HG03159 (cell line): ENCODE measurements at regions not wholly inside any gene's neighbourhood (a gene's known extent, or its start where the extent isn't known, plus 50 kb on each side); places are given as distances from the start of the nearest gene placed in this dataset.

Experiments used
- ATAC-seq: cut with Tn5 transposase; IDR thresholded peaks from one replicate; pipeline ENCODE4 v1.9.1; 2021; ENCODE audit warnings: mild to moderate bottlenecking, moderate library complexity; ENCODE audit not compliant: unreplicated experiment

DNA sequence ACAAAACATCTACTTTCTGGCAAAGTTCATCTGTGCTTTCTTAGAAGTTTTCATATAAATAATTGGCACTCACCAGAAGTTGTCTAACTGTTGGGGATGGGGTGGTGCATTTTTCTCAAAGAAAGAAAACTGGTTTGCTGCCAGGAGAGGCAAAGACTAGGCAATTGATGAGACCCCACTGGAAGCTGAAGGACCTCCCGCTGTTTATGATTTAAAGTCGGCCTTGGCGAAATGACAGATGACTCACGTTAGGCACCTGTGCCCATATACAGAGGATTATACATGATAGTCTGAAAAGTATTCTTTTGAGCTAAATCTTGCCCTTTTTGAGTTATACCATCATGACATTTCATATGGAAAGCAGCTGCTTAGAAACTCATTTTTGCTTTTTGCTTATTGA lies 193.0 kb upstream of the ZFHX3 start:
- no peak for ATAC-seq

DNA sequence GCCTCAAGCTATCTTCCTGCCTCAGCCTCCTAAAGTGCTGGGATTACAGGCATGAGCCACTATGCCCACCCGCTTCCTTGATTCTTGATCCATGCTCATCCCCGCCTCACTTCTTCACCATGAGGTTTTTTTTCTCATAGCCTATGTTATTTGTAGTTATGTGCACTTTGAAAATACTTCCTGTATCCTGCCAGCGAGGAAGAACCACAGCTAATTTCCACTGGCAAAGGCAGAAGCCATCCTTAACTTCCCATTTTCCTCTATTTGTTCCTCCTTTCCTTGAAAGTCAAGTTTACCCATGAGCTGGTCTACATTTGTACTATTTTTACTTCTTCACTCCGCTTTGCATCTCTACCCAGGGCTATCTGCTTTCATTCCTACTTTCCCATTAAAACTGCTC lies 189.7 kb upstream of the ZFHX3 start:
- ATAC-seq = no peak

DNA sequence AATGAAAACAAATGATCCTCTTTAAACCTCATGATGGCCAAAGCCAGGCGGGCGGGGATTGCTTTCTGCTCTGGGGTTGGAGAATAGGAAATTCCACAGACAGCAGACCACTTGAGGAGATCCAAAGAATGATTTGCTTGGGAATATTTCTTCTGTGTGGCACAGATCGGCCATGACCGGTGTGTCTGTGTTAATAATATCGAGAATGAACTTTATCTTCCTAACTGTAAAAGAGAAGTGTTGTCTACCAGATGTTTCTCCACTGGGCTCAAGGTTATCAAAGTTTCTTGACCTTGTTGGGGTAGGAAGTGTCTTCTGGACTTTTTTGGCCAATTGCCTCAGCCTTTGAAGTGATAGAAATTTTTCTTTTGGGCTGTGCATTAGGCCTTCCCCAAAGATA lies 186.6 kb upstream of the ZFHX3 start:
- no peak for ATAC-seq

DNA sequence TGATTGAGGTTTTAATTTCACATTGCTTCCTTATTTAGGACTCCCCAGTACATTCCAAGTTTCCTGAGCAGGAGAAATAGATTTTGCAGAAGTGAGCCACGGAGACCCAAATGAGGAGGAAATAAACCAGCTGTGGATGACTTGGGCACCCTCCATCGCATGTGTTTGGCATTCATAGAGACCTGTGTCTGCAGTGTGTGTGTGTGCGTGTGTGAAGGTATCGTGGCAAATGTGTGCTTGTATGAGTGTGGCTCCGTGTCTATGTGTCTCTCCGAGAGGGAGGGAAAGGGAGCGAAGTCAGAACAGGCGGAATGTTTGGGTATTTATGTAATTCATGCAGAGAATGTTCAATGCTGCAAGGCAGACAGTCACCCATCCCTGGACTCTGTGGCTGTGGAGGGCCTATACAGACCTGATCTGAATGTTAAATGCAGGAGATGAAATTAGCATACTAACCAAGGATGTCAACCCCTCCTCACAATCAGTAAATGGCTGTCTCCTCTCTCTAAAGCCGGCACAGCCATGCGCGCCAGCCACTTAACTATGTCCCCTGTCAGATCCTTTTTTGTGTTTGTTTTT lies 186.0 kb upstream of the ZFHX3 start:
- no peak for ATAC-seq

DNA sequence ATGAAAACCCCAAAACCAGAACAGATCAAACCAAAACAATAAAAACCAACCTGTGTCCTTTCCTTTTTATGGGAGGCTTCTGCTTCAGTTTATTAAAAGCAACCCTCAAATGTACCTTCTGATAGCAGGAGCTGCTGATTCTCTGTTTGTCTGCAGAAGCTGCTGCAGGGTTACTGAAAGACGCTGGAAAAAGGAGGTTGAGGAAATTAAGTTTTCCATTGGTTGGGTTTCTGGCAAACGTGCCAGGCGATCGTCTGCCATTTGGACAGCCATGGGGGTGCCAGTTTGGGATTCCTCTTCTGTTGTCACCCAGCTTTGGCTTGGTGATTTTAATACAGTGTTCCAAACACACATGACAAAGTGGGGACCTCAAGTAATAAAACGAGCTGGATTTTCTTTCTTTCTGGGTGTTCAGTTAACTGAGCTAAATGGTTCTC lies 185.4 kb upstream of the ZFHX3 start:
- no peak for ATAC-seq

DNA sequence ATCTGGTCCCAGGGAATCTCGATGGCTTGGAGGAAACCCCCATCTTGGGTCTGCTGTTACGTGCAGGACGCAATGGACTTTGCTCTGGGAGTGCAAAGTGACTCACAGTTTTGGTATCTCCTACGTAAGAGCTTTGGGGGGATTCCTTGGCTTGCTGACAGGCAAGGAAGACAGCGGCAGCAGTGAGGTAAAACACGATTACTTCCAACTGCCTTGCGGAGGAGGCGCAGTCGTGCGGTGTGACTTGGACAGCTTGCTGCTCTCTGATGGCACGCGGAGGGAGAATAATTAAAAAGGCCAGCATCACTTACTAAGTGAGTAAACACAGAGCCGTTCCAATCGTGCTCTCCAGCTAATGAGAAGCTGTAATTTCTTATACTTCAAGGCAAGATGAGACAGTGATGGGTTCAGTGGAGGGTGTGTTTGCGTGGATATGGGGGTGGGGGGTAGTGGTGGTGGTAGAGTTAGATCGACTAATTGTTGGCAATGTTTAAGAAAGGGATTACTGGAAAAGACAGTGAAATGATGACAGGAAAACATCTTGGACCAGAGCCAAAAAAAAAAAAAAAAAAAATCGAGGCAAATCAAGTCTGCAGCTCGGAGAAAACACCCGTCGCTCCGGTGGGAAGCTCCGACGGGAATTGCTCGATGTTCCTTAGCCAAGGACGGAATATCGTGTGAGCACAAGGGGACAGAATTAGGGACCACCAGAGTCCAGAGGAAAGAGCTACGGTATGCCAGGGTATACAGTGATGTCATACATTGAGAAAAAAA lies 184.8 kb upstream of the ZFHX3 start:
- ATAC-seq = no peak

DNA sequence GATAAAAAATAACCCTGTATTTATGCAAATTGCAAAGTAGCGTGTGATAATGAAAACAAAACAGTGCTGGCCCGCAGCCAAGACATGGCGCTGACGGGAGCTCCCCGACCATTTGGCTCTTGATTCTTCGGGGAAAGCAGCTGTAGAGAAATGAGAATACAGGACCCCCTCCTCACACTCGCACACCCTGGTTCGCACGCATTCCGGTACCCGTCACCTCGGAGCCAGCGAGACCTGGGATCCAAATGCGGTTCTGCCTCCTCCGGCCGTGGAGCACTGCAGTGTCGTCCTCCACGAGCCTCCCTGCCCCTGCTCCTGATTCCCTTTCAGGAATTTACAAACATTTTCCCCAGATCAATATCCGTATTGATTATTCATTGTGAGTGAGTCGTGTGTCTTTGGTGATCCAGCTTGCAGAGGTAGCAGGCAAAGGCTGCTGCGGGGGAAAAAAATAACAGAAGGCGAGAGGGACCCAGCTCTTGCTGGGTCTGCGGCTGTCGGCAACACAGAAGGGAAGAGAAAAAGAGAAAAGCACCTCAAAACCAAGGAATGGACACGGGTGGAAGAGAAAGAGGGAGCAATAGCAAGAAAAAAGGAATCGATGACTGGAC lies 184.1 kb upstream of the ZFHX3 start:
- no peak for ATAC-seq

DNA sequence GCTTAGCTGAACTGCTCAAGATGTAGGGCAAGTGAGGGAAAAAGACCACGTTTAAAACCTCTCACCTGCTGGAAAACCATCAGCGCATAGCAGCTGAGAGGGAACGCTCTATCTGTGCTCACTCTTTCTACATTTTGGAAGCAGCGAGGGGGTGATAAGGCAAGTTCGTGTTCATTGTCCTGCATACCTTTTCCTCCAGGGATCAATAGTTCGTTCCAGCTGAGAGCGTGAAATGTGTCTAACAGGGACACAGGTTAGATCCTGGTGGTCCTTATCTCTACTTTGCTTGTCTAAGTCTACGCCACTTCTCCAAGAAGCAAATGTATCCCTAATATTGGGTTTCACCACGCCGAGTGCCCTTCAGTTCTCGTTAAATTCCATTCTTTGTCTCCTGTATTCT lies 183.5 kb upstream of the ZFHX3 start:
- ATAC-seq = no peak

DNA sequence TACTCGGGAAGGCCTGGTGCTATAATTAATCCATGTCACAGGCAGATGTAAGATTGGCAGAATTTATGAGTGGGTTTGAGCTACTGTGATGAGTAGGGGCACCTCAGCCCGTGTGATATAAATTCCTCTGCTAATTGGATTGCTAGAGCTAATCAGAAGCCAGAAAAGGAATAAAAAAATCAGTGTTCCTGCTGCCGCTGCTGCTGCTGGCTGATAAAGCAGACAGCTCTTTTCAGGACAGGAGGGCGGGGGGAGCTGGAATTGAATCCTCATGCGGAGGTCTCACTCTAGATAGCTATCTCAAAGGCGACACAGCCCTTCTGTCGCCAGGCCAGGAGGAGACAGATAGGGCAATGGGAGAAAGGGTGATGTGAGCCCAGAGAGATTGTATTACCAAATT lies 182.7 kb upstream of the ZFHX3 start:
- ATAC-seq = no peak

DNA sequence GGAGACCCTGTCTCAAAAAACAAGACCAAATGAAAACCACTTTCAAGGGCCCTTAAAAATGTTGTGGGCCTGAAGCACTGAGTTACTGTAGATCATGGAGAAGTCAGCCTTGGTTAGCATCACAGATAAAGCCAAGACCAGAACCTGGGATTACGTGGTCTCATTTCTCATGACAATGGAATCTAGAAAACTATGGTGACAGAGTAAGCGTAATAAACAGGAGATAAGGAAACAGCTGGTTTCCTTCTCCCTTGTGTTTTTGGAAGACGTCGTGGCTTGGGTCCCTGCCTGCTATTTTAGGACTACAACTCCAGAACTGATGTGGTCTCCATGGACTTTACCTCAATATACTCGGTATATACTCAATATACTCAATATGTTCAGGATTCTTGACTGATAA lies 180.7 kb upstream of the ZFHX3 start:
- no peak for ATAC-seq

DNA sequence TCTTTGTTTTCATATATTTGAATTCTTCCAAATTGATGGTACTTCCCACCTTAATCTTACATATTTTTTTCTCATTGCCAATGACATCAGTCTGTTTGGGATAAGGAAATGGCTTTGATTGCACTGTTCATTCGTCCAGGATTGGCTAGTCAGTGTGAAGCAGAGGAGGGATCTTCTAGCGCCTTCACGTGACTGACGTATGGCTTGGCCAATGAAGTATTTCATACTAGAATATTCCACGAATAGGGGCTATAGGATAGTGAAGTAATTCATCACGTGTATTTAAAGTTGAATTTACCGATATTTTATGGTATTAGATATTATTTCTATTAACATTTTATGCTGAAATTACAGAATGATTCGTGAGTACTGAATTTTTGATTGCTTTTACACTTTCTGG lies 178.7 kb upstream of the ZFHX3 start:
- no peak for ATAC-seq

DNA sequence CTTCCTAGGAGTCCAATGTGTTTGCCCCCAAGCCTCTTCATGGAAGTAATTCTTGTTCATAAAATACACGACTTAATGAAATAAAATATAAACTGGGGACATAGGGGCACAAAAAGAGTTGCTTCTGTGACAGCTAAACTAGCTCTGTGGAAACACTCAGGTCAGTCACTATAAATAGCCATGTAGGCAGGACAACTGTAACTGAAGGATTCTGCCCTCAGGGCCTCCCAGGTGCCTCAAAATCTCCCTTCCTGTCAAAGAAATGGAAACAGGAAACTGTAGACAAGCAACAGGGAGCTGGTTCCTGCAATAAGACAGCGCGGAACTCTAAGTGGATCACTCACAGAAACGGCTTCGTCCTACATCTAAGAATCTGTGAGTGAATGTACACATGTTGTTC lies 178.1 kb upstream of the ZFHX3 start:
- no peak for ATAC-seq

DNA sequence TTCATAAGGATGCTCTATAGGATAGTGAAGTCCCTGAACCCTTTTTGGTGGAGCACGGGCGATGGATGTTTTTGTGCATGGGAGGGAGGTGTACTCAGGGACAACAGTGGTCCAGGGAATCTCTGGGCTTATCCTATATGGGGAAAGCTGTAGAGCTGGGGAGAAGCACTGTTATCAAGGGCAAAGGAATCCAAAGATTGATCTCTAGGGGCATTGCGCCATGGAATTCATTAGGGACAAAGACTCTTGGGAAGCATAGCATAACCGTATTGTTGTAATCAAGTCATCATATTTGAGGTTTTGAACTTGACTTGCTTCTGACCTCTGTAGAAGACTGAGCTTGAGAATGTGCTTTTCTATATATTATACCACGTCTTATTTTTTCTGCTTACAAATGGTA lies 172.9 kb upstream of the ZFHX3 start:
- ATAC-seq = no peak

DNA sequence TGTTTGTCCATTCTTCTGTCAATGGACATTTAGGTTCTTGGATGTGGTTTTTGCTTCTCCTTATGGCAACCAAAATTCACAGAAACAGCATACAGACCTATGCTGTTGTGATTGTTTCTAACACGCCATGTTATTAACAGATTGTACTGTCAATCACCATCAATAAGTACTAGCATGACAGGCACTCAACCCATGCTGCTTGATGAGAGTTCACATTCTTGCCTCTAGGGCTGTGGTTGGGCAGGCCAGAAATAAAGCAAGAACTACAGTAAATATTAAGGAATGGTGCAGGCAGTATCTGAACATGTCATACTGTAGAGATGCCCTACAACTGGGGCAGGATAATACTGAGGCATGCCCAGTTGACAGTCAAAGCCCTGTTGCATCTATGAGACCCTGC lies 171.2 kb upstream of the ZFHX3 start:
- ATAC-seq = no peak

DNA sequence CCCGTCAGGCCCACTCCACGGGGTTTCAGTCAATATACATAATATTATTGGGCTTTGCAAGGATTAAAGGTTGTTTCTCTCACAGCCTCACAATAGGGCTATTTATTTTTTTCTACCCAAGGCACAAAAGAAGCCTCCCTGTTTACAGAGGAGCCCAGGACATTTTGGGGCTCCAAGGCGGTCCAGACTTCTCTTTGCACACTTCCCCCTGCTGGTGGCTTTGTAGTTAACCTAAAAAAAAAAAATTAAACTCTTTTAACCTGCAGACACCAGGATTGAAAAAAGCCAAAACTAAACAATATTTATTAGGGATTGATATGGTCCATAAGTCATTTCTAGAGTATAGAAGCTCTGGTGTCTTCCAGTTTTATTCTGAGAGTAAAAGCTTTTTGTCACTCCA lies 169.7 kb upstream of the ZFHX3 start:
- ATAC-seq = no peak

DNA sequence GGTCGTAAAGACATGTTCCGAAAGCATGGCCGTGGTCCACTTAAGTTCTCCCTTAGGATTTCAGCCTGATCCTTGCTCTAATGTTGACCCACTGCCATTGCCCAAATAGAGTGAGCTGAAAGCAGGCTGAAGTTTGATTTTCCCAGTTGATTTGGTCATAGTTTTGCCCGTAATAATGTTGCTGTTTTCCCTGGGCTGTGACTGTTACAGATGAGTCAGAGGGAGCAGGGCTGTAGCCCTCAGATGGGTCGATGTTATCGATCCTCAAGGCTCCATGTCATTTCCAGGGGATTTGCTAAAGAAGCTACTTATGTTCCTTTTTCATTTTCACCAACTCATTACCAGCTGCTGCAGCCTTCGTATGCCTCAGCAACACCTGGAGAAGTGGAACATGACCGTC lies 169.0 kb upstream of the ZFHX3 start:
- no peak for ATAC-seq

DNA sequence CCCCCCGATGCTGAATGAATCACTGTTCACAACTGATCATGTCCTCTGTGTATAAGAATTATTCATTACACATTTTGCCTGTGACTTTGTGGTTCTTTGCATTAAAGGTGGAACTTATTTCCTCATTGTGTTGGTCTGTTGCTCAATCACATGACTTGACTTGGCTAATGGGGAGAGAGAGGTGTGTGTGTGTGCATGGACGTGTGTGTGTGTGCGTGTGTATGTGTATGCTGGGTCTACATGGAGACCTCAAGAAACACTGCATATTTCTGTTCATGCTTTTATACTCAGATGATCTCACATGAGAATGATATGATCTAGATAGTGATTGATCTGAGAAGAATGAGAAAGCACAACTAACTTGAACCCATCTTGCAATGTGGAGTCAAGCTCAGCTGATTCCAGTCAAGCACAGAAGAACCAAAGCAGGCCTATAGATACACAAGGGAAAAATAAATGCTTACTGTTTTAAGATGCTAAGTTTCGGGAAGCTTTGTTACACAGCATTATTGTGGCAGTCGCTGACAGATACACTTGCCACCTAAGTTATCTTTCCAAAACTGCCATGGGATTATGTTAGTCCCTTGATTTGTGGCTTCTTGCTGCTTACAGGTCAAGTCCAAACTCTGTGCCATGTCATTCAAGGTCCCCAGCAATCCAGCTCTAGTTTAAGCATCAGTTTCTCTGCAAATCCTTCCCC lies 167.9 kb upstream of the ZFHX3 start:
- ATAC-seq = no peak

DNA sequence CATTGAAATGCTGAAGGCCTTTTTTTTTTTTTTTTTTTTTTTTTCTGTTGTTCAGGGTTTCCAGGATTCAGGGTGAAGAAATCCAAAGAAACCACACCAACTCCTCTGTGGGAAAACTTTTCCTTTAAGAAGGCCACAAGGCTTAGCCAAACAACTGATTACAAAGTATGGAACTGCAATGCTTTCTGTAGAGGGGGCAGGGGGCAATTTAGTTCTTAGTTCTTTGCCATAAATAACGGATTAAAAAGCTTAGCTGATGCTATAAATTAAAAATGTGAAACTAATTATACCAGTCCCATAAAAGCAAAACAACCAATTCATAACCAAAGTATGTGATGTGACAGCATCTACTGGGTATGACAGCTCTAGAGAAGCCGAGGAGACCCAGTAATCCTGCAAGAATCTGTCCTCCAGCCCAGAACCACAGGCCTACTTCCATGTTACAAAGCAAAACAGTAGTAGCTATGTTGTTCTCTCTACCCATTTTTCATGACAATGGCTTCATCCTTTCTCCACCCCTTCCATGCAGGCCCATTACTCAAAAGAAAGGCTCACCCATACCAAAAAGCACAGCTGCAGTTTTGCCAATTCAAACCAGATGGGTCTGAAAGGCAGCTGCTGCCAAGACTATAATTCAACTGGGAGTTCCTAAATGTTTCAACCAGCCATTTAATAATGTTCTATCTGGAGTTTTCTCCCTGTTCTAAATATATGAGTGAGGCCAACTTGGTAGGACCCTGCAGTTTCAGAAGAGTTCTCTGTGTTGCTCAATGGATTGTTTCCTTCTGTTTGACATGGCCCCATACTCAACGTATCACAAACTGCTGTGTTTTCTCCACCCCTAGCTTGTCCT lies 167.1 kb upstream of the ZFHX3 start:
- no peak for ATAC-seq

DNA sequence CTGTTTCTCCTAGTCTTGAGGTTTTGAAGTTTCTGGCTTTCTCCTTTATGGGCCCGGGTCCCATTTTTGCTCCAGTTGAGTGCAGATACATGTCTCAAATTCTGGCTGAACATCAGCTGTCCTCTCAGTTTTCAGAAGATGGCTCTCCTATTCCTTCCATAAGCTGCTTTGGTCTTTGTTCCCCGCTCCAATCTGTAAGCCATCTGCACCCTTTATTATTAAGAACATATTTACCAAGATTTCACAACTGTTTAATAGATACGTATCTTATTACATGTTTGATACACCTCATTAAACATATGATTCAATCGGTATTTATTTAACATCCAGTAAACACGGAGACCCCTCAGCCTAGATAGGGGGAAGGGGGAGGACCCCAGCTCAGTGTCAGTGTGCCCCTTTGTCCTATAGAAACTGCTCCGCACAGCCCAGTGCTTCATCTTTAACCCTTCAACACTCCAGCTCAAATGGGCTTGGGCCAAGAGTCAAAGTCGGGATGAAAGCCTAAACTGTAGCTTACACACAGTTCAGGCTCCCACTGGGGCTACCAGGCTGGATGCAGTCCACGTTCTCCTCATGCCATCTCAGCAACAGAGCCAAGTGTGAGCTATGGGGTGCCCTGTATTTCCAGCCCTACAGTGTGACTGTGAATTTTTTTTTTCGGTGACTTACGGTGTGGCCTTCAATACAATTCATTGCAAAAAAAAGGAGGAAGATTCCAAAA lies 166.0 kb upstream of the ZFHX3 start:
- no peak for ATAC-seq

DNA sequence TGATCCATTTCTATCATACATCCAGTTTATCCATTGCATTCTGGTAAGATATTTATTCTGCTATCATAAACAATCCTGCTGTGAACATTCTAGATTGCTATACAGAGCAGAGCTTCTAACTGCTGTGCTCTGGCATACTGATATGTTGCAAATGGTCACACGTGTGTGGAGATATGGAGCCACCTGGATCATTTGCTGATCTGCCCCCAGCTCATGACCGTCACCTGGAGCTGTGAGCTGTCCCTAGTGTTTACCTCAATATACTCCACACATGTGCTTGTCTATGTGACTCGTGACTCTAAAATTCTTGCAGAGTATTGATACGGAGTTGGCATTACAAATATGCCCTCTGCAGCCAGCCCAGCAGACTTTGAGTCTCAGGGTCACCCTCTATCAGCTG lies 164.5 kb upstream of the ZFHX3 start:
- ATAC-seq = no peak
